Naive thymus-derived CD4-positive, alpha-beta T cell (primary cell): ENCODE measurements at regions not wholly inside any gene's neighbourhood (a gene's known extent, or its start where the extent isn't known, plus 50 kb on each side); places are given as distances from the start of the nearest gene placed in this dataset.

Experiments
- ATAC-seq: fragments of 150-1000 bp; cut with Tn5 transposase; 2 replicates; pipeline ENCODE4 v1.10.0; 2021; ENCODE audit warnings: mild to moderate bottlenecking, moderate library complexity
- CTCF ChIA-PET: fragments of 350-600 bp; sonication (Branson Sonifier 250); formaldehyde crosslinking; loops from one replicate; lab custom pipeline; 2021; ENCODE audit warnings: antibody characterized with exemption; lab: Charles Lee
- POLR2A ChIA-PET: fragments of 350-600 bp; sonication (Branson Sonifier 250); formaldehyde crosslinking; loops from one replicate; lab custom pipeline; 2021; ENCODE audit warnings: antibody characterized with exemption, inconsistent platforms; lab: Charles Lee
- DNase-seq, 9 donors: peaks; one replicate each; pipeline versions ENCODE4 v3.0.0 to v3.0.0-alpha.2; 2020 to 2022; ENCODE audit warnings: mixed read lengths in 1 of 9
- H3K27ac ChIP-seq: one replicate; pipeline ENCODE4 v1.7.0; 2013; ENCODE audit warnings: mild to moderate bottlenecking, low read depth, low read length, moderate library complexity
- H3K27me3 ChIP-seq, 2 donors: one replicate each; pipeline ENCODE4 v1.7.0; 2013; ENCODE audit warnings: low read length in 2 of 2, mild to moderate bottlenecking in 2 of 2, moderate library complexity in 2 of 2; ENCODE audit not compliant: control insufficient read depth in 2 of 2, insufficient read depth in 2 of 2
- H3K36me3 ChIP-seq, 3 experiments: 1 replicate in 2 of 3; 2 replicates in 1 of 3; pipeline ENCODE4 v1.7.0; 2013; ENCODE audit warnings: low read length in 3 of 3, mild to moderate bottlenecking in 3 of 3, moderate library complexity in 1 of 3; ENCODE audit not compliant: insufficient read depth in 3 of 3, control insufficient read depth in 2 of 3
- H3K4me1 ChIP-seq, 2 donors: one replicate each; pipeline ENCODE4 v1.7.0; 2013; ENCODE audit warnings: low read length in 2 of 2, mild to moderate bottlenecking in 2 of 2, moderate library complexity in 1 of 2; ENCODE audit not compliant: control insufficient read depth in 2 of 2, insufficient read depth in 2 of 2
- H3K4me3 ChIP-seq: 2 replicates; pipeline ENCODE4 v1.7.0; 2013; ENCODE audit warnings: mild to moderate bottlenecking, low read length
- H3K9me3 ChIP-seq, 3 experiments: 1 replicate in 2 of 3; 2 replicates in 1 of 3; pipeline ENCODE4 v1.7.0; 2013; ENCODE audit warnings: low read length in 3 of 3; ENCODE audit not compliant: control insufficient read depth in 2 of 3
- H3K27ac Mint-ChIP-seq, 9 donors: one replicate each; pipeline ENCODE4 v1.8.0; 2020 to 2022; ENCODE audit warnings: mixed read lengths in 9 of 9, mild to moderate bottlenecking in 8 of 9, moderate library complexity in 5 of 9, inconsistent platforms in 2 of 9
- H3K27me3 Mint-ChIP-seq, 5 donors: one replicate each; pipeline ENCODE4 v1.8.0; 2021 to 2022; ENCODE audit warnings: mixed read lengths in 5 of 5, mild to moderate bottlenecking in 1 of 5
- H3K36me3 Mint-ChIP-seq, 5 donors: one replicate each; pipeline ENCODE4 v1.8.0; 2020 to 2022; ENCODE audit warnings: mixed read lengths in 5 of 5, mild to moderate bottlenecking in 3 of 5, inconsistent platforms in 1 of 5
- H3K4me1 Mint-ChIP-seq, 7 donors: one replicate each; pipeline ENCODE4 v1.8.0; 2020 to 2022; ENCODE audit warnings: mixed read lengths in 7 of 7, mild to moderate bottlenecking in 3 of 7, inconsistent platforms in 1 of 7
- H3K4me3 Mint-ChIP-seq, 10 donors: one replicate each; pipeline ENCODE4 v1.8.0; 2020 to 2022; ENCODE audit warnings: mild to moderate bottlenecking in 10 of 10, mixed read lengths in 10 of 10, moderate library complexity in 6 of 10, inconsistent platforms in 2 of 10
- H3K9me3 Mint-ChIP-seq, 11 donors: one replicate each; pipeline ENCODE4 v1.8.0; 2020 to 2022; ENCODE audit warnings: mixed read lengths in 11 of 11, mild to moderate bottlenecking in 4 of 11, inconsistent platforms in 1 of 11, moderate library complexity in 1 of 11
- intact Hi-C, 2 donors: fragments of 100-400 bp; cut with micrococcal nuclease; formaldehyde crosslinking; loops; one replicate each; pipeline ENCODE4 v1.15.1; 2023

GRCh38 chr15:77812664-77813063, 180.0 kb upstream of the LINGO1 start:
- Histone ChIP-seq H3K9me3 (no peaks in the 10 kb centered on the region), H3K4me1 (no peaks in the 10 kb centered on the region), H3K36me3 (no peaks in the 10 kb centered on the region), H3K27me3 (no peaks in the 10 kb centered on the region), H3K27ac (no peak overlapping the region), H3K4me3 (no peak overlapping the region)
- Mint-ChIP-seq H3K4me1 (peaks cover 0 to under 1% (median 0%) of the 10 kb centered on the region in 7 donors), H3K9me3 (no peaks in the 10 kb centered on the region), H3K4me3 (no peak overlapping the region), H3K27ac (no peak overlapping the region), H3K27me3 (peaks cover 12 to 22% (median 16%) of the 10 kb centered on the region in 5 donors), H3K36me3 (no peaks in the 10 kb centered on the region)
- no peak for ATAC-seq
- no peak for DNase-seq
- POLR2A ChIA-PET: no interaction called here
- CTCF ChIA-PET: no interaction called here
- intact Hi-C loops: no loop called here

DNA sequence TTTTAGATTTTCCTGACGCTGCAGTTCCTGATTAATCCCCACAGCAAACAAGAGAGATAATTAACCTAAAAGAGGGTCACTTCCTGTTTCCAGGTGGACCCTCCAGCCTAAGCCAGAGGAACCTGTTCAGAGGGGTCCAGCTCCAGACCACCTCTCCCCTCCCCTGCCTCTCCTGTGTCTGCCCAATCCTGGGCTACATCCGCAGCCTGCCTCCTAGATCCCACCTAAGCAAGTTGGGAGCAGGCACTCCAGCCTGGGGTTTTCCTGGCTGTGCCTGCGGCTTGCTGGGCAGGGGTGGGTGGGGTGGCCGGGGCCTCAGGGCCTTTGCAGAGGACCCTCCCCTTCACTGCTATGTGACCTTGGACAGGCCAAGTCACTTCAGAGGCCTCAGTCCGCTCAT, 178.6 kb upstream of the LINGO1 start:
- no peaks in the 10 kb centered on the region for H3K36me3 Mint-ChIP-seq
- H3K4me1 ChIP-seq: no peaks in the 10 kb centered on the region
- no peak overlapping the region for H3K27ac Mint-ChIP-seq
- H3K27me3 ChIP-seq: no peaks in the 10 kb centered on the region
- H3K9me3 Mint-ChIP-seq: no peaks in the 10 kb centered on the region
- ChIA-PET POLR2A (no interaction called here), CTCF (no interaction called here)
- H3K9me3 ChIP-seq: no peaks in the 10 kb centered on the region
- no peak for DNase-seq
- no peak overlapping the region for H3K4me3 ChIP-seq
- no peak overlapping the region for H3K27ac ChIP-seq
- H3K4me1 Mint-ChIP-seq: no peaks in the 10 kb centered on the region
- ATAC-seq: no peak
- no peak overlapping the region for H3K4me3 Mint-ChIP-seq
- intact Hi-C loops: no loop called here
- H3K36me3 ChIP-seq: no peaks in the 10 kb centered on the region
- peaks cover 0 to 11% (median 8%) of the 10 kb centered on the region in 5 donors for H3K27me3 Mint-ChIP-seq

GRCh38 chr15:77810130-77810571, 177.4 kb upstream of the LINGO1 start:
- DNase-seq: no peak
- no peak overlapping the region for H3K4me3 ChIP-seq
- no peak overlapping the region for H3K4me3 Mint-ChIP-seq
- H3K4me1 ChIP-seq: no peaks in the 10 kb centered on the region
- intact Hi-C loops: no loop called here
- no peaks in the 10 kb centered on the region for H3K9me3 ChIP-seq
- CTCF ChIA-PET: no interaction called here
- no peaks in the 10 kb centered on the region for H3K9me3 Mint-ChIP-seq
- H3K27ac ChIP-seq: no peak overlapping the region
- H3K36me3 Mint-ChIP-seq: no peaks in the 10 kb centered on the region
- H3K4me1 Mint-ChIP-seq: no peaks in the 10 kb centered on the region
- H3K27ac Mint-ChIP-seq: no peak overlapping the region
- POLR2A ChIA-PET: no interaction called here
- no peaks in the 10 kb centered on the region for H3K27me3 ChIP-seq
- no peaks in the 10 kb centered on the region for H3K36me3 ChIP-seq
- no peak for ATAC-seq
- H3K27me3 Mint-ChIP-seq: peaks cover 0 to under 1% (median 0%) of the 10 kb centered on the region in 5 donors

DNA sequence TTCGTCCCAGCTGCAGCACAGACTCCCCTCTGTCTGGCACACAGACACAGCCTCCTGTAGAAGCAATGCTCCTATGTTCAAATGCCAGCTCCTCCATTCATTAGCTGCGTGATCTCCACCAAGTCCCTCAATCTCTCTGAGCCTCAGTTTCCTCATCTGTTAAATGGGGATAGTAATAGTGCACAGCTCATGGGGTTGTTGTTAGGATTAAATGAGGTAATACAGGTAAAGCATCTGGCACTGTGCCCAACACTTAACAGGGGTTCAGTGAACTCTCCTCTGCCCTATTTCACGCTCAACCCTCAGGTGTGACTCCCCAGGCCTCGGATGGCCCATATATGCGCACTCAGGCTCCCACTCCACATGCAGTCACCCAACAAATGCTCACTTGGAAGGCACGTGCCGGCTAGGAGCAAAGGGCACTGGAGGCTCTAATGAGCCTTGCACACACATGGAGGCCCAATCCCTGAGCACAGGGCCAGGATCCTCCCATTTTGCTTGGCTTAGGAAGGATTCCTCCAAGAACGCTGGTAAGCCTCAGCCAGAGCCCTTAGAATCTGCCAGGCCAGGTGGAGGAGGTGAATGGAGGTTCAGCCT, 176.0 kb upstream of the LINGO1 start:
- H3K4me1 Mint-ChIP-seq: no peaks in the 10 kb centered on the region
- ATAC-seq (no peak), DNase-seq (no peak)
- no peak overlapping the region for H3K4me3 Mint-ChIP-seq
- Histone ChIP-seq H3K27me3 (no peaks in the 10 kb centered on the region), H3K27ac (no peak overlapping the region), H3K36me3 (no peaks in the 10 kb centered on the region), H3K9me3 (no peaks in the 10 kb centered on the region), H3K4me1 (no peaks in the 10 kb centered on the region), H3K4me3 (no peak overlapping the region)
- no peak overlapping the region for H3K27ac Mint-ChIP-seq
- H3K9me3 Mint-ChIP-seq: no peaks in the 10 kb centered on the region
- no peaks in the 10 kb centered on the region for H3K36me3 Mint-ChIP-seq
- POLR2A ChIA-PET: no interaction called here
- H3K27me3 Mint-ChIP-seq: no peaks in the 10 kb centered on the region
- intact Hi-C loops: no loop called here
- CTCF ChIA-PET: no interaction called here

DNA sequence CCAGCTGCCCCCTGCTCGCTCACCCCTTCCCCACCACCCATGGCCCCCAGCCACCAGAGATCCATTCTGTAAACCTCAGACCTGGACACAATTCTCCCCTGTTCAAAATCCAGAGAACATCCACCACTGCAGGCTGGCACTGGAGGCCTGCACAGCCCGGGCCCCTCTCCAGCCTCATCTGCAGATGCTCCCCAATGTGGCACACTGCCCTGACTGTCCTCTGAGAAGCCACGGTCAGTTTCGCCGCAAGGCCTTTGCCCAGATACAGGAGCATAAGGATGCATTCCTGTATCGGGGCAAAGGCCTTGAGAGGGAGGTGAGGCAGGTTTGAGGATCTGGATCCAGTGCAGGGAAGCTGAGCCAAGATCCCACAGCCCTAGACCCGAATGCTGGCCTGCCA, 175.4 kb upstream of the LINGO1 start:
- intact Hi-C loops: no loop called here
- no peaks in the 10 kb centered on the region for H3K9me3 Mint-ChIP-seq
- H3K4me1 Mint-ChIP-seq: no peaks in the 10 kb centered on the region
- no peaks in the 10 kb centered on the region for H3K36me3 ChIP-seq
- ChIA-PET CTCF (no interaction called here), POLR2A (no interaction called here)
- DNase-seq (no peak), ATAC-seq (no peak)
- no peaks in the 10 kb centered on the region for H3K27me3 Mint-ChIP-seq
- H3K27ac Mint-ChIP-seq: no peak overlapping the region
- no peak overlapping the region for H3K4me3 ChIP-seq
- no peaks in the 10 kb centered on the region for H3K36me3 Mint-ChIP-seq
- H3K4me3 Mint-ChIP-seq: no peak overlapping the region
- no peaks in the 10 kb centered on the region for H3K4me1 ChIP-seq
- no peaks in the 10 kb centered on the region for H3K27me3 ChIP-seq
- no peaks in the 10 kb centered on the region for H3K9me3 ChIP-seq
- H3K27ac ChIP-seq: no peak overlapping the region

GRCh38 chr15:77807611-77808010, 174.9 kb upstream of the LINGO1 start:
- no peaks in the 10 kb centered on the region for H3K27me3 Mint-ChIP-seq
- POLR2A ChIA-PET: no interaction called here

DNA sequence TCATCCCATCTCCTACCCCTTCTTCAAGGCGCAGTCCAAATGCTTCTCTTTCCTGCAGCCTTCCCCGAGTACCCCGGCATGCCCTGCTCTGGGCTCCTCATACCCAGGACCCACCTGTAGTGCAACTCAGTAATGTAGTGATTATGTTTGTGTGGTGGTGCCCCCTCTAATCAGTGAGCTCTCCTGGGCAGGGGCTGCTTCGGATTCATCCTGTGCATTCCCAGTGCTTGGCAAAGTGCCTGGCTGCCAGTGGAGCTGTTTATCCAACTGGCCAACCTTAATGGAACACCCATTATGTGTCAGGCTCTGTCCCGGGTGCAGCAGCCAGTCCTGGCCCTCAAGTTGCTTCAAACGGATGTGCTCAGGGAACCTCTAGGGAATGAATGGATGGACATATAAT, 174.4 kb upstream of the LINGO1 start:
- Histone ChIP-seq H3K27me3 (no peaks in the 10 kb centered on the region), H3K27ac (no peak overlapping the region), H3K36me3 (no peaks in the 10 kb centered on the region), H3K9me3 (no peaks in the 10 kb centered on the region), H3K4me1 (no peaks in the 10 kb centered on the region), H3K4me3 (no peak overlapping the region)
- ChIA-PET POLR2A (no interaction called here), CTCF (no interaction called here)
- no peak for DNase-seq
- H3K9me3 Mint-ChIP-seq: no peaks in the 10 kb centered on the region
- no peak overlapping the region for H3K4me3 Mint-ChIP-seq
- H3K36me3 Mint-ChIP-seq: no peaks in the 10 kb centered on the region
- ATAC-seq: no peak
- intact Hi-C loops: no loop called here
- no peaks in the 10 kb centered on the region for H3K4me1 Mint-ChIP-seq
- no peaks in the 10 kb centered on the region for H3K27me3 Mint-ChIP-seq
- H3K27ac Mint-ChIP-seq: no peak overlapping the region

More at GRCh38 chr15:77807611-77808010, 174.9 kb upstream of the LINGO1 start:
- Mint-ChIP-seq H3K9me3 (no peaks in the 10 kb centered on the region), H3K36me3 (no peaks in the 10 kb centered on the region), H3K4me3 (no peak overlapping the region), H3K27ac (no peak overlapping the region), H3K4me1 (no peaks in the 10 kb centered on the region)
- Histone ChIP-seq H3K4me1 (no peaks in the 10 kb centered on the region), H3K4me3 (no peak overlapping the region), H3K36me3 (no peaks in the 10 kb centered on the region), H3K27me3 (no peaks in the 10 kb centered on the region), H3K27ac (no peak overlapping the region), H3K9me3 (no peaks in the 10 kb centered on the region)
- CTCF ChIA-PET: no interaction called here
- intact Hi-C loops: no loop called here
- DNase-seq (no peak), ATAC-seq (no peak)
